ENCODE measurements at regions not wholly inside any gene's neighbourhood (a gene's known extent, or its start where the extent isn't known, plus 50 kb on each side); places are given as distances from the start of the nearest gene placed in this dataset.
A peak's percentile ranks its signal among the peaks of the same experiment; 100 is the strongest.

- Histone ChIP-seq H4K20me1 (ENCODE audit: insufficient read depth) (no peaks in the 10 kb centered on the region), H3F3A (ENCODE audit: insufficient read depth) (peaks cover 9% of the 10 kb centered on the region; the same call in 1 of the 2 replicates), H3K9me2 (ENCODE audit: insufficient read depth) (no peaks in the 10 kb centered on the region), H3K9me3 (ENCODE audit: low read depth) (no peaks in the 10 kb centered on the region), H3K27ac (no peak overlapping the region), H3K9ac (no peak overlapping the region), H3K4me2 (ENCODE audit: unreplicated experiment) (no peak overlapping the region), H3K4me1 (ENCODE audit: insufficient read depth) (no peaks in the 10 kb centered on the region; the same call in 1 of the 2 replicates), H3K36me3 (ENCODE audit: low read depth) (no peaks in the 10 kb centered on the region), H3K27me3 (replicated peaks; ENCODE audit: insufficient read depth) (no peaks in the 10 kb centered on the region), H3K79me2 (ENCODE audit: insufficient read depth) (no peaks in the 10 kb centered on the region), H3K4me3 (no peak overlapping the region), H2AFZ (no peak overlapping the region)
- WGBS, 2 experiments (ENCODE audit: low coverage in 1 of 2, low lambda C conversion rate in 2 of 2, missing lambda C conversion rate in 2 of 2) = 0 to 2% methylated on average over 2 of the region's 2 CpGs
- TF ChIP-seq EZH2 (IDR thresholded peaks at IDR 0.05; ENCODE audit: insufficient read depth, poor library complexity, severe bottlenecking) (no peak), EZH2phosphoT487 (IDR thresholded peaks at IDR 0.05; ENCODE audit: insufficient read depth, low read depth) (no peak)
- peak; percentile 23 for DNase-seq
- in situ Hi-C loops (cut with MboI) = no loop called here
Measured at GRCh38 chr3:193132241-193132640, 108.8 kb upstream of the PLAAT1 start.

GRCh38 chr3:193132964-193133363 lies 108.1 kb upstream of the PLAAT1 start:
- TF ChIP-seq EZH2phosphoT487 (IDR thresholded peaks at IDR 0.05; ENCODE audit: insufficient read depth, low read depth) (no peak), EZH2 (IDR thresholded peaks at IDR 0.05; ENCODE audit: insufficient read depth, poor library complexity, severe bottlenecking) (no peak)
- Histone ChIP-seq H3K4me2 (ENCODE audit: unreplicated experiment) (no peak overlapping the region), H3K27me3 (replicated peaks; ENCODE audit: insufficient read depth) (no peaks in the 10 kb centered on the region), H3K9me3 (ENCODE audit: low read depth) (no peaks in the 10 kb centered on the region), H3K4me1 (ENCODE audit: insufficient read depth) (no peaks in the 10 kb centered on the region; the same call in 1 of the 2 replicates), H4K20me1 (ENCODE audit: insufficient read depth) (no peaks in the 10 kb centered on the region), H3F3A (ENCODE audit: insufficient read depth) (peaks cover 9% of the 10 kb centered on the region; the same call in 1 of the 2 replicates), H3K27ac (no peak overlapping the region), H3K79me2 (ENCODE audit: insufficient read depth) (no peaks in the 10 kb centered on the region), H2AFZ (no peak overlapping the region), H3K4me3 (no peak overlapping the region), H3K9ac (no peak overlapping the region), H3K9me2 (ENCODE audit: insufficient read depth) (no peaks in the 10 kb centered on the region), H3K36me3 (ENCODE audit: low read depth) (no peaks in the 10 kb centered on the region)
- DNase-seq = peak; percentile 51
- WGBS, 2 experiments (ENCODE audit: low coverage in 1 of 2, low lambda C conversion rate in 2 of 2, missing lambda C conversion rate in 2 of 2) = 6 to 11% methylated on average over 4 of the region's 4 CpGs
- in situ Hi-C loops (cut with MboI) = no loop called here

GRCh38 chr3:193134856-193135255 lies 106.2 kb upstream of the PLAAT1 start:
- no peak overlapping the region for H3K4me2 ChIP-seq (ENCODE audit: unreplicated experiment)

GRCh38 chr3:193140381-193140780 lies 100.6 kb upstream of the PLAAT1 start:
- no peak overlapping the region for H2AFZ ChIP-seq
- H3K4me2 ChIP-seq (ENCODE audit: unreplicated experiment) = no peak overlapping the region
- DNase-seq = peak; percentile 5
- in situ Hi-C loops (cut with MboI) = no loop called here
- no peaks in the 10 kb centered on the region for H3K9me2 ChIP-seq (ENCODE audit: insufficient read depth)
- H3K9ac ChIP-seq = no peak overlapping the region
- no peaks in the 10 kb centered on the region for H3K79me2 ChIP-seq (ENCODE audit: insufficient read depth)
- no peaks in the 10 kb centered on the region for H3K27me3 ChIP-seq (replicated peaks; ENCODE audit: insufficient read depth)
- no peaks in the 10 kb centered on the region for H3K4me1 ChIP-seq (ENCODE audit: insufficient read depth)
- no peaks in the 10 kb centered on the region for H3K9me3 ChIP-seq (ENCODE audit: low read depth)
- no peak overlapping the region for H3K4me3 ChIP-seq
- 43 to 55% methylated on average over 2 of the region's 2 CpGs for WGBS, 2 experiments (ENCODE audit: low coverage in 1 of 2, low lambda C conversion rate in 2 of 2, missing lambda C conversion rate in 2 of 2)
- no peaks in the 10 kb centered on the region for H4K20me1 ChIP-seq (ENCODE audit: insufficient read depth)
- no peaks in the 10 kb centered on the region for H3K36me3 ChIP-seq (ENCODE audit: low read depth)
- no peaks in the 10 kb centered on the region for H3F3A ChIP-seq (ENCODE audit: insufficient read depth)
- TF ChIP-seq EZH2phosphoT487 (IDR thresholded peaks at IDR 0.05; ENCODE audit: insufficient read depth, low read depth) (no peak), EZH2 (IDR thresholded peaks at IDR 0.05; ENCODE audit: insufficient read depth, poor library complexity, severe bottlenecking) (no peak)
- no peak overlapping the region for H3K27ac ChIP-seq

More at GRCh38 chr3:193134856-193135255, 106.2 kb upstream of the PLAAT1 start:
- no peaks in the 10 kb centered on the region for H3K79me2 ChIP-seq (ENCODE audit: insufficient read depth)
- no peaks in the 10 kb centered on the region for H3K9me3 ChIP-seq (ENCODE audit: low read depth)
- in situ Hi-C loops (cut with MboI) = no loop called here
- no peak overlapping the region for H3K9ac ChIP-seq
- H3K9me2 ChIP-seq (ENCODE audit: insufficient read depth) = no peaks in the 10 kb centered on the region
- TF ChIP-seq EZH2 (IDR thresholded peaks at IDR 0.05; ENCODE audit: insufficient read depth, poor library complexity, severe bottlenecking) = no peak
- H3K27me3 ChIP-seq (replicated peaks; ENCODE audit: insufficient read depth) = no peaks in the 10 kb centered on the region
- H4K20me1 ChIP-seq (ENCODE audit: insufficient read depth) = no peaks in the 10 kb centered on the region
- H3K36me3 ChIP-seq (ENCODE audit: low read depth) = no peaks in the 10 kb centered on the region
- H3K27ac ChIP-seq = no peak overlapping the region
- peaks cover 9% of the 10 kb centered on the region; the same call in 1 of the 2 replicates for H3F3A ChIP-seq (ENCODE audit: insufficient read depth)
- H3K4me1 ChIP-seq (ENCODE audit: insufficient read depth) = no peaks in the 10 kb centered on the region; the same call in 1 of the 2 replicates
- H3K4me3 ChIP-seq = no peak overlapping the region
- DNase-seq = peak; percentile 91
- H2AFZ ChIP-seq = no peak overlapping the region
- 1 to 2% methylated on average over 5 of the region's 5 CpGs for WGBS, 2 experiments (ENCODE audit: low coverage in 1 of 2, low lambda C conversion rate in 2 of 2, missing lambda C conversion rate in 2 of 2)

GRCh38 chr3:193145248-193145647 lies 95.8 kb upstream of the PLAAT1 start:
- Histone ChIP-seq H3K9me3 (ENCODE audit: low read depth) (no peaks in the 10 kb centered on the region), H3K36me3 (ENCODE audit: low read depth) (no peaks in the 10 kb centered on the region), H3K79me2 (ENCODE audit: insufficient read depth) (no peaks in the 10 kb centered on the region), H3K4me2 (ENCODE audit: unreplicated experiment) (no peak overlapping the region), H3K9me2 (ENCODE audit: insufficient read depth) (no peaks in the 10 kb centered on the region), H3K4me1 (ENCODE audit: insufficient read depth) (no peaks in the 10 kb centered on the region), H3K9ac (no peak overlapping the region), H3K4me3 (no peak overlapping the region), H3K27me3 (replicated peaks; ENCODE audit: insufficient read depth) (no peaks in the 10 kb centered on the region), H2AFZ (no peak overlapping the region), H3K27ac (no peak overlapping the region), H3F3A (ENCODE audit: insufficient read depth) (no peaks in the 10 kb centered on the region), H4K20me1 (ENCODE audit: insufficient read depth) (no peaks in the 10 kb centered on the region)
- DNase-seq = no peak
- in situ Hi-C loops (cut with MboI) = no loop called here
- 30 to 35% methylated on average over 3 of the region's 3 CpGs for WGBS, 2 experiments (ENCODE audit: low coverage in 1 of 2, low lambda C conversion rate in 2 of 2, missing lambda C conversion rate in 2 of 2)
- TF ChIP-seq EZH2phosphoT487 (IDR thresholded peaks at IDR 0.05; ENCODE audit: insufficient read depth, low read depth) (no peak), EZH2 (IDR thresholded peaks at IDR 0.05; ENCODE audit: insufficient read depth, poor library complexity, severe bottlenecking) (no peak)
